IMR-90 (cell line): ENCODE measurements at regions not wholly inside any gene's neighbourhood (a gene's known extent, or its start where the extent isn't known, plus 50 kb on each side); places are given as distances from the start of the nearest gene placed in this dataset.

Experiments
- BHLHE40 ChIP-seq: fragments of 150-350 bp; IDR thresholded peaks from 2 replicates; pipeline ENCODE4 v1.6.1; 2016; ENCODE audit warnings: mild to moderate bottlenecking, low read depth, low read length
- FOS ChIP-seq: fragments of 150-350 bp; IDR thresholded peaks from 2 replicates; pipeline ENCODE4 v1.6.1; 2016; ENCODE audit warnings: low read depth, low read length
- MAFK ChIP-seq: IDR thresholded peaks from 2 replicates; pipeline ENCODE4 v1.6.1; 2012; ENCODE audit warnings: low read depth, low read length, improper control_type of control experiment
- MAZ ChIP-seq: IDR thresholded peaks from 2 replicates; pipeline ENCODE4 v1.6.1; 2012; ENCODE audit warnings: low read depth, mild to moderate bottlenecking, low read length, improper control_type of control experiment, moderate library complexity, borderline replicate concordance
- MXI1 ChIP-seq: IDR thresholded peaks from 2 replicates; pipeline ENCODE4 v1.6.1; 2012; ENCODE audit warnings: low read depth, mild to moderate bottlenecking, low read length, moderate library complexity, borderline replicate concordance
- POLR2A ChIP-seq: IDR thresholded peaks from 2 replicates; pipeline ENCODE4 v1.6.1; 2012; ENCODE audit warnings: mild to moderate bottlenecking, low read depth, low read length
- RFX5 ChIP-seq: IDR thresholded peaks from 2 replicates; pipeline ENCODE4 v1.8.0; 2012; ENCODE audit warnings: low read depth, mild to moderate bottlenecking, low read length, moderate library complexity
- SMC3 ChIP-seq: fragments of 150-350 bp; IDR thresholded peaks from 2 replicates; pipeline ENCODE4 v1.6.1; 2016; ENCODE audit warnings: low read depth, mild to moderate bottlenecking, antibody characterized with exemption, low read length, moderate library complexity
- TF ChIP-seq, protein P1 (sequence below): conservative IDR thresholded peaks from 2 replicates; pipeline ENCODE4 v1.5.1; 2012; ENCODE audit warnings: mild to moderate bottlenecking, low read depth, low read length, improper control_type of control experiment

DNA sequence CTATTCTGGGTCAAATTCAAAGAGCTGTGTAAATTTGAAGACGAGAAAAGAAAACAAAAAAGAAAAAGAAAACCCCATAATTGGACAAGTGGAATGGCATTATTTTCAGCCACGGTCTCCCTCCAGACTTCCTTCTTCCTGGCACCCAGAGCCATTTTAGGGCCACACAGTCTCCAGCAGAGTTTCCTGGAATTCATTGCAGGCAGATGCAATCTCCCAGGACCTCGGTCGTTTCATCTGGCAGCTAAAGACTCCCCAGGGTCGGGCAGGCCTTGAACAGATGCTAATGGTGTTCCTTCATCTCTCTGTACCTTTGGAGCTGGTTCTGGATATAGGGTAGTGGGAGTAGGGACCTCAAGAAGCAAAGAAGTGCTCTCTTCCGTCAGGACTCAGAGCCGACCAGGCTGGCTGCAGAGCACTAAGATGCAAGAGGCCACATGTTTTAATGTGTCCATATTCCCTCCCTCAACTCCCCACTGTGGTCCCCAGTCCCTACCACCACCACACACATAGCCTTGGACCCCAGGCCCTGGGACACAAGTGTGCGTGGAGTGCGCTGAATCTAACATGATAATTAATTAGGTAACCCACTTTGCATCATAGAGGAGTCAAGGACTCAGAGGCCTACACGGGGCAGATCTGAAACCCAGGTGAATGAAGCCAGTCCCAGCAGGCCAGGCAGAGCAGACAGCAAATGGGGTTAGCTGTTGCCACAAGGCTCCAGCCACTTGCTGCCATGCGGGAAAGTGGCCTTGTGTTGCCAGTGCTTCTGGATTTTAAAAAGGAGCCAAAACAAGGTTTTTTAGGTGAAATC lies 109.3 kb upstream of the ATL2 start:
- no peak for TF ChIP-seq POLR2A
- TF ChIP-seq, protein P1, sequence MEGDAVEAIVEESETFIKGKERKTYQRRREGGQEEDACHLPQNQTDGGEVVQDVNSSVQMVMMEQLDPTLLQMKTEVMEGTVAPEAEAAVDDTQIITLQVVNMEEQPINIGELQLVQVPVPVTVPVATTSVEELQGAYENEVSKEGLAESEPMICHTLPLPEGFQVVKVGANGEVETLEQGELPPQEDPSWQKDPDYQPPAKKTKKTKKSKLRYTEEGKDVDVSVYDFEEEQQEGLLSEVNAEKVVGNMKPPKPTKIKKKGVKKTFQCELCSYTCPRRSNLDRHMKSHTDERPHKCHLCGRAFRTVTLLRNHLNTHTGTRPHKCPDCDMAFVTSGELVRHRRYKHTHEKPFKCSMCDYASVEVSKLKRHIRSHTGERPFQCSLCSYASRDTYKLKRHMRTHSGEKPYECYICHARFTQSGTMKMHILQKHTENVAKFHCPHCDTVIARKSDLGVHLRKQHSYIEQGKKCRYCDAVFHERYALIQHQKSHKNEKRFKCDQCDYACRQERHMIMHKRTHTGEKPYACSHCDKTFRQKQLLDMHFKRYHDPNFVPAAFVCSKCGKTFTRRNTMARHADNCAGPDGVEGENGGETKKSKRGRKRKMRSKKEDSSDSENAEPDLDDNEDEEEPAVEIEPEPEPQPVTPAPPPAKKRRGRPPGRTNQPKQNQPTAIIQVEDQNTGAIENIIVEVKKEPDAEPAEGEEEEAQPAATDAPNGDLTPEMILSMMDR, result no peak
- TF ChIP-seq FOS, result no peak
- TF ChIP-seq RFX5, result no peak
- TF ChIP-seq SMC3, result no peak
- no peak for TF ChIP-seq MAFK
- no peak for TF ChIP-seq MAZ
- TF ChIP-seq MXI1, result no peak
- TF ChIP-seq BHLHE40, result no peak
